GM12878 (cell line): ENCODE measurements at regions not wholly inside any gene's neighbourhood (a gene's known extent, or its start where the extent isn't known, plus 50 kb on each side); places are given as distances from the start of the nearest gene placed in this dataset.

Source experiments
- ATAC-seq: fragments of 200-7000 bp; cut with Tn5 transposase; 3 replicates; pipeline ENCODE4 v1.9.1; 2020; ENCODE audit warnings: mild to moderate bottlenecking, moderate library complexity
- BruUV-seq: library from RNA; stranded (reverse); fragments of 400-500 nt; replicated peaks from 2 replicates; lab custom pipeline; 2021; lab: Mats Ljungman, UMichigan
- CTCF ChIA-PET: fragments of 300-600 bp; sonication (Branson Sonifier 250); formaldehyde crosslinking; extraction: SDS; loops from one replicate; lab custom pipeline; 2021; ENCODE audit warnings: inconsistent platforms; lab: Yijun Ruan, JAX
- POLR2A ChIA-PET: fragments of 350-600 bp; formaldehyde crosslinking; extraction: SDS; loops from one replicate; lab custom pipeline; 2021; ENCODE audit warnings: inconsistent platforms; lab: Charles Lee
- RAD21 ChIA-PET: fragments of 300-600 bp; sonication (Branson Sonifier 250); formaldehyde crosslinking; loops from one replicate; lab custom pipeline; 2023; ENCODE audit warnings: antibody characterized with exemption; ENCODE audit not compliant: unreplicated experiment; lab: Charles Lee
- SMC1A ChIA-PET: fragments of 300-600 bp; sonication (Branson Sonifier 250); formaldehyde crosslinking; loops from one replicate; lab custom pipeline; 2023; ENCODE audit not compliant: unreplicated experiment, uncharacterized antibody; lab: Charles Lee
- DNase-seq: peaks from one replicate; pipeline ENCODE4 v3.0.0-alpha.2; 2011; ENCODE audit warnings: low read depth, low spot score
- FAIRE-seq: peaks from 3 replicates; lab custom pipeline; 2011; peaks lifted over from hg19 to GRCh38; lab: Jason Lieb, UNC
- H2AFZ ChIP-seq: 2 replicates; pipeline ENCODE4 v1.6.0; 2011; ENCODE audit warnings: low read depth, low read length, control low read depth; ENCODE audit not compliant: control insufficient read depth
- H3K27ac ChIP-seq: 2 replicates; pipeline ENCODE4 v1.5.1; 2011; ENCODE audit warnings: control low read depth; ENCODE audit not compliant: control insufficient read depth, insufficient read depth
- H3K27me3 ChIP-seq, 2 experiments: replicated peaks in 1 of 2; 2 replicates each; pipeline versions ENCODE4 v1.6.0 to v1.6.1; 2011; ENCODE audit warnings: low read length in 1 of 2; ENCODE audit not compliant: control insufficient read depth in 2 of 2, insufficient read depth in 2 of 2
- H3K36me3 ChIP-seq, 2 experiments: 2 replicates each; pipeline ENCODE4 v1.5.1; 2011; ENCODE audit warnings: low read length in 1 of 2; ENCODE audit not compliant: control insufficient read depth in 2 of 2, insufficient read depth in 2 of 2
- H3K4me1 ChIP-seq: 2 replicates; pipeline ENCODE4 v1.6.1; 2011; ENCODE audit warnings: mild to moderate bottlenecking, low read length, moderate library complexity, mixed read lengths; ENCODE audit not compliant: control insufficient read depth, insufficient read depth
- H3K4me2 ChIP-seq: 2 replicates; pipeline ENCODE4 v1.6.0; 2011; ENCODE audit warnings: control low read depth; ENCODE audit not compliant: control insufficient read depth, insufficient read depth
- H3K4me3 ChIP-seq: fragments of 200-600 bp; sonication (generic); 2 replicates; pipeline ENCODE4 v1.5.1; 2016
- H3K79me2 ChIP-seq: 2 replicates; pipeline ENCODE4 v1.6.0; 2011; ENCODE audit warnings: low read length; ENCODE audit not compliant: control insufficient read depth, insufficient read depth
- H3K9ac ChIP-seq: 2 replicates; pipeline ENCODE4 v1.8.0; 2011; ENCODE audit warnings: low read length, control low read depth, mixed read lengths; ENCODE audit not compliant: control insufficient read depth, insufficient read depth
- H3K9me3 ChIP-seq: replicated peaks from 3 replicates; pipeline ENCODE4 v1.5.1; 2011; ENCODE audit warnings: mild to moderate bottlenecking, low read length; ENCODE audit not compliant: control insufficient read depth, insufficient read depth
- H4K20me1 ChIP-seq: 2 replicates; pipeline ENCODE4 v1.6.0; 2011; ENCODE audit not compliant: control insufficient read depth, insufficient read depth
- CEBPB ChIP-seq, 2 experiments: fragments of 150-350 bp in 1 of 2; IDR thresholded peaks; 2 replicates each; pipeline ENCODE4 v1.6.1; 2012 to 2014; ENCODE audit warnings: low read depth in 2 of 2, low read length in 2 of 2, borderline replicate concordance in 1 of 2, inconsistent platforms in 1 of 2
- CREM ChIP-seq: IDR thresholded peaks from 2 replicates; pipeline ENCODE4 v1.6.1; 2014; ENCODE audit warnings: antibody characterized with exemption, low read depth
- EGR1 ChIP-seq, 2 experiments: IDR thresholded peaks; 1 replicate in 1 of 2; 2 replicates in 1 of 2; pipeline ENCODE4 v1.6.1; 2011 to 2012; ENCODE audit warnings: low read depth in 2 of 2, low read length in 2 of 2, borderline replicate concordance in 1 of 2, mild to moderate bottlenecking in 1 of 2, moderate library complexity in 1 of 2
- SMAD1 ChIP-seq: fragments of 450-650 bp; IDR thresholded peaks from 2 replicates; pipeline ENCODE4 v1.6.1; 2018; ENCODE audit warnings: mild to moderate bottlenecking, low read depth; ENCODE audit not compliant: partially characterized antibody
- WGBS: methylation state at CpG from one replicate; pipeline ENCODE4 v1.1.6; 2016; ENCODE audit warnings: low lambda C conversion rate; ENCODE audit not compliant: insufficient replicate concordance, insufficient coverage; ENCODE audit errors: missing lambda C conversion rate; 5-methylcytosine and 5-hydroxymethylcytosine counted together
- in situ Hi-C: fragments of 300-500 bp; cut with MboI; formaldehyde crosslinking; loops from 9 replicates; pipeline ENCODE4 v1.14.3; 2018; ENCODE audit warnings: mixed read lengths
- intact Hi-C: fragments of 100-400 bp; cut with micrococcal nuclease; formaldehyde crosslinking; loops from one replicate; pipeline ENCODE4 v1.14.2; 2022; ENCODE audit not compliant: unreplicated experiment
- TF ChIP-seq, protein P1 (sequence below): IDR thresholded peaks from 2 replicates; pipeline ENCODE4 v1.6.1; 2012; ENCODE audit warnings: improper control_type of control experiment, low read depth, low read length; ENCODE audit not compliant: insufficient replicate concordance

DNA sequence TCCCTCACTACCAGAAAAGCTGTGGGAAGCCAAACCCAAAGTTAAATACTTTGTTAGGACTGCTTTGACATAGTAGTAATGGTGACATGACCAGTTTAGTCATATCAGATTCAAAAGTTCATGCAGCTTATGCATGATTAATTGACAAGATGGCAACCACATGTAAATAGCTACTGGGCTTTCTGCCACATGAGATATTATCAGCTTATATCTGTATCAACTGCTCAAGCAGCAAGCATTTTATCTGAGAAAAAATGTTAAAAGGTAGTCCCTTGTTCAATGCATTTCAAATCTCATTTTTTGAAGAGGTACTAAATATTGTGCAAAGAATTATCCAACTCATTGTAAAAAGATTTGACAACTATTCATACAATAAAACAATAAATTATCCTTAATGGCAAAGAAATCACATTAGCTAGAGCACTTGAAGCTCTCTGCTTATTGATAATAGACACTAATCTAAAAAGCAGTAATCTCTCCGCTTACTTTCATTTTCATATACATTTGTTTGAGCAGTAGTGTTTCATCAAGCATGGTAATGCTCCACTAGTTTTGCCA, 993.6 kb upstream of the NXPH2 start:
- Histone ChIP-seq H4K20me1 (no peaks in the 10 kb centered on the region), H3K9me3 (no peaks in the 10 kb centered on the region), H3K36me3 (no peaks in the 10 kb centered on the region), H2AFZ (no peak overlapping the region), H3K27me3 (no peaks in the 10 kb centered on the region), H3K79me2 (no peaks in the 10 kb centered on the region), H3K4me1 (no peaks in the 10 kb centered on the region), H3K27ac (no peak overlapping the region), H3K4me2 (no peak overlapping the region), H3K9ac (no peak overlapping the region), H3K4me3 (no peak overlapping the region)
- DNase-seq (no peak), ATAC-seq (peak; percentile 65), FAIRE-seq (no peak)
- no TSS peak for BruUV-seq
- CTCF ChIA-PET = interaction anchor here (0.7 kb wide), 1 partner anchor 22 kb away, joined by 3 read pairs; no protein-coding TSS in a partner anchor
- TF ChIP-seq CEBPB (IDR thresholded peaks at IDR 0.05; ENCODE audit: borderline replicate concordance in 1 of 2, low read depth in 2 of 2, low read length in 2 of 2) (no peak), EGR1 (IDR thresholded peaks at IDR 0.05; ENCODE audit: borderline replicate concordance in 1 of 2, low read depth in 2 of 2, low read length in 2 of 2) (no peak), SMAD1 (no peak), CREM (no peak)
- TF ChIP-seq, protein P1, sequence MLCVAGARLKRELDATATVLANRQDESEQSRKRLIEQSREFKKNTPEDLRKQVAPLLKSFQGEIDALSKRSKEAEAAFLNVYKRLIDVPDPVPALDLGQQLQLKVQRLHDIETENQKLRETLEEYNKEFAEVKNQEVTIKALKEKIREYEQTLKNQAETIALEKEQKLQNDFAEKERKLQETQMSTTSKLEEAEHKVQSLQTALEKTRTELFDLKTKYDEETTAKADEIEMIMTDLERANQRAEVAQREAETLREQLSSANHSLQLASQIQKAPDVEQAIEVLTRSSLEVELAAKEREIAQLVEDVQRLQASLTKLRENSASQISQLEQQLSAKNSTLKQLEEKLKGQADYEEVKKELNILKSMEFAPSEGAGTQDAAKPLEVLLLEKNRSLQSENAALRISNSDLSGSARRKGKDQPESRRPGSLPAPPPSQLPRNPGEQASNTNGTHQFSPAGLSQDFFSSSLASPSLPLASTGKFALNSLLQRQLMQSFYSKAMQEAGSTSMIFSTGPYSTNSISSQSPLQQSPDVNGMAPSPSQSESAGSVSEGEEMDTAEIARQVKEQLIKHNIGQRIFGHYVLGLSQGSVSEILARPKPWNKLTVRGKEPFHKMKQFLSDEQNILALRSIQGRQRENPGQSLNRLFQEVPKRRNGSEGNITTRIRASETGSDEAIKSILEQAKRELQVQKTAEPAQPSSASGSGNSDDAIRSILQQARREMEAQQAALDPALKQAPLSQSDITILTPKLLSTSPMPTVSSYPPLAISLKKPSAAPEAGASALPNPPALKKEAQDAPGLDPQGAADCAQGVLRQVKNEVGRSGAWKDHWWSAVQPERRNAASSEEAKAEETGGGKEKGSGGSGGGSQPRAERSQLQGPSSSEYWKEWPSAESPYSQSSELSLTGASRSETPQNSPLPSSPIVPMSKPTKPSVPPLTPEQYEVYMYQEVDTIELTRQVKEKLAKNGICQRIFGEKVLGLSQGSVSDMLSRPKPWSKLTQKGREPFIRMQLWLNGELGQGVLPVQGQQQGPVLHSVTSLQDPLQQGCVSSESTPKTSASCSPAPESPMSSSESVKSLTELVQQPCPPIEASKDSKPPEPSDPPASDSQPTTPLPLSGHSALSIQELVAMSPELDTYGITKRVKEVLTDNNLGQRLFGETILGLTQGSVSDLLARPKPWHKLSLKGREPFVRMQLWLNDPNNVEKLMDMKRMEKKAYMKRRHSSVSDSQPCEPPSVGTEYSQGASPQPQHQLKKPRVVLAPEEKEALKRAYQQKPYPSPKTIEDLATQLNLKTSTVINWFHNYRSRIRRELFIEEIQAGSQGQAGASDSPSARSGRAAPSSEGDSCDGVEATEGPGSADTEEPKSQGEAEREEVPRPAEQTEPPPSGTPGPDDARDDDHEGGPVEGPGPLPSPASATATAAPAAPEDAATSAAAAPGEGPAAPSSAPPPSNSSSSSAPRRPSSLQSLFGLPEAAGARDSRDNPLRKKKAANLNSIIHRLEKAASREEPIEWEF = no peak
- in situ Hi-C loops = no loop called here
- intact Hi-C loops = no loop called here
- SMC1A ChIA-PET = no interaction called here
- RAD21 ChIA-PET = no interaction called here
- 94% methylated on average over 1 of the region's 1 CpG for WGBS
- POLR2A ChIA-PET = no interaction called here
